GM21717 (cell line): ENCODE measurements at regions not wholly inside any gene's neighbourhood (a gene's known extent, or its start where the extent isn't known, plus 50 kb on each side); places are given as distances from the start of the nearest gene placed in this dataset.

Experiments used
- ATAC-seq: cut with Tn5 transposase; IDR thresholded peaks from one replicate; pipeline ENCODE4 v1.9.1; 2021; ENCODE audit warnings: mild to moderate bottlenecking, moderate library complexity; ENCODE audit not compliant: unreplicated experiment

- no peak for ATAC-seq
Observed at GRCh38 chr12:24027352-24027751, 77.9 kb upstream of the SOX5 start.

- ATAC-seq = no peak
Observed at GRCh38 chr12:24025153-24025798, 75.8 kb upstream of the SOX5 start.

GRCh38 chr12:24023081-24023480 is 73.6 kb upstream of the SOX5 start:
- ATAC-seq = no peak

GRCh38 chr12:24021164-24021502 is 71.7 kb upstream of the SOX5 start:
- no peak for ATAC-seq

GRCh38 chr12:24020397-24021163 is 71.1 kb upstream of the SOX5 start:
- ATAC-seq = no peak

GRCh38 chr12:24015833-24016160 is 66.3 kb upstream of the SOX5 start:
- ATAC-seq = no peak

- ATAC-seq = no peak
Observed at GRCh38 chr12:24014915-24015832, 65.7 kb upstream of the SOX5 start.

- no peak for ATAC-seq
Observed at GRCh38 chr12:24014240-24014639, 64.8 kb upstream of the SOX5 start.

GRCh38 chr12:24012528-24012927 is 63.1 kb upstream of the SOX5 start:
- ATAC-seq = no peak

- ATAC-seq = no peak
Observed at GRCh38 chr12:24011927-24012507, 62.5 kb upstream of the SOX5 start.

GRCh38 chr12:24008166-24008565 is 58.7 kb upstream of the SOX5 start:
- no peak for ATAC-seq
